GM23248 (cell line): ENCODE measurements at regions not wholly inside any gene's neighbourhood (a gene's known extent, or its start where the extent isn't known, plus 50 kb on each side); places are given as distances from the start of the nearest gene placed in this dataset.
A peak's percentile ranks its signal among the peaks of the same experiment; 100 is the strongest.

Source experiments
- DNase-seq: peaks from one replicate; pipeline ENCODE4 v3.0.0-alpha.2; 2015
- H2AFZ ChIP-seq: fragments of 200-600 bp; sonication (generic); 2 replicates; pipeline ENCODE4 v1.6.1; 2016; ENCODE audit warnings: antibody characterized with exemption
- H3F3A ChIP-seq: fragments of 200-600 bp; sonication (generic); 2 replicates; pipeline ENCODE4 v1.6.1; 2016; ENCODE audit warnings: mild to moderate bottlenecking, antibody characterized with exemption, mixed run types; ENCODE audit not compliant: insufficient read depth
- H3K27ac ChIP-seq: fragments of 200-600 bp; sonication (generic); 2 replicates; pipeline ENCODE4 v1.5.1; 2016; ENCODE audit warnings: mild to moderate bottlenecking
- H3K27me3 ChIP-seq: fragments of 200-600 bp; sonication (generic); replicated peaks from 2 replicates; pipeline ENCODE4 v1.6.1; 2016; ENCODE audit warnings: mild to moderate bottlenecking; ENCODE audit not compliant: insufficient read depth
- H3K36me3 ChIP-seq: fragments of 200-600 bp; sonication (generic); 2 replicates; pipeline ENCODE4 v1.6.1; 2016; ENCODE audit warnings: low read depth, mild to moderate bottlenecking
- H3K4me1 ChIP-seq: fragments of 200-600 bp; sonication (generic); 2 replicates; pipeline ENCODE4 v1.6.1; 2016; ENCODE audit warnings: mild to moderate bottlenecking; ENCODE audit not compliant: insufficient read depth
- H3K4me2 ChIP-seq: fragments of 200-600 bp; sonication (generic); one replicate; pipeline ENCODE4 v1.6.1; 2016; ENCODE audit warnings: mild to moderate bottlenecking; ENCODE audit not compliant: unreplicated experiment
- H3K4me3 ChIP-seq: fragments of 200-600 bp; sonication (generic); 2 replicates; pipeline ENCODE4 v1.5.1; 2016; ENCODE audit warnings: mild to moderate bottlenecking
- H3K79me2 ChIP-seq: fragments of 200-600 bp; sonication (generic); 2 replicates; pipeline ENCODE4 v1.6.1; 2016; ENCODE audit warnings: mild to moderate bottlenecking; ENCODE audit not compliant: insufficient read depth
- H3K9ac ChIP-seq: fragments of 200-600 bp; sonication (generic); 2 replicates; pipeline ENCODE4 v1.6.1; 2016; ENCODE audit warnings: mild to moderate bottlenecking
- H3K9me2 ChIP-seq: fragments of 200-600 bp; sonication (generic); 2 replicates; pipeline ENCODE4 v1.6.1; 2016; ENCODE audit warnings: mixed run types, mild to moderate bottlenecking, moderate library complexity; ENCODE audit not compliant: insufficient read depth
- H3K9me3 ChIP-seq: fragments of 200-600 bp; sonication (generic); one replicate; pipeline ENCODE4 v1.6.1; 2017; ENCODE audit warnings: low read depth
- H4K20me1 ChIP-seq: fragments of 200-600 bp; sonication (generic); 2 replicates; pipeline ENCODE4 v1.6.0; 2016; ENCODE audit not compliant: insufficient read depth
- EZH2 ChIP-seq: fragments of 200-600 bp; sonication (generic); IDR thresholded peaks from 2 replicates; pipeline ENCODE4 v1.6.1; 2018; ENCODE audit warnings: antibody characterized with exemption, mild to moderate bottlenecking; ENCODE audit not compliant: insufficient read depth, poor library complexity, severe bottlenecking
- EZH2phosphoT487 ChIP-seq: fragments of 200-600 bp; sonication (generic); IDR thresholded peaks from 2 replicates; pipeline ENCODE4 v1.6.1; 2018; ENCODE audit warnings: antibody characterized with exemption, moderate library complexity, mild to moderate bottlenecking, low read depth; ENCODE audit not compliant: insufficient read depth
- WGBS, 2 experiments: methylation state at CpG; one replicate each; pipeline ENCODE4 v1.1.6; 2015 to 2017; ENCODE audit warnings: low lambda C conversion rate in 2 of 2, low coverage in 1 of 2; ENCODE audit errors: missing lambda C conversion rate in 2 of 2; 5-methylcytosine and 5-hydroxymethylcytosine counted together
- in situ Hi-C: fragments of 300-500 bp; cut with MboI; formaldehyde crosslinking; loops from 2 replicates; pipeline ENCODE4 v1.15.0; 2020

GRCh38 chr20:60294632-60295031, 336.4 kb downstream of the CDH26 start:
- H3K27ac ChIP-seq, result no peak overlapping the region
- H3K4me3 ChIP-seq, result no peak overlapping the region
- WGBS, 2 experiments, result 65 to 74% methylated on average over 8 of the region's 8 CpGs
- DNase-seq, result no peak
- H2AFZ ChIP-seq, result no peak overlapping the region
- H3K4me1 ChIP-seq, result no peaks in the 10 kb centered on the region
- no peak overlapping the region for H3K9ac ChIP-seq
- in situ Hi-C loops, result no loop called here
- no peaks in the 10 kb centered on the region for H3K9me3 ChIP-seq
- no peaks in the 10 kb centered on the region for H3K79me2 ChIP-seq
- H3K27me3 ChIP-seq, result no peaks in the 10 kb centered on the region
- no peaks in the 10 kb centered on the region for H3K36me3 ChIP-seq
- H4K20me1 ChIP-seq, result no peaks in the 10 kb centered on the region
- TF ChIP-seq EZH2phosphoT487 (no peak), EZH2 (no peak)
- no peak overlapping the region for H3K4me2 ChIP-seq
- H3F3A ChIP-seq, result no peaks in the 10 kb centered on the region
- no peaks in the 10 kb centered on the region for H3K9me2 ChIP-seq

- H3K27me3 ChIP-seq, result no peaks in the 10 kb centered on the region
- H3K4me3 ChIP-seq, result no peak overlapping the region
- H4K20me1 ChIP-seq, result no peaks in the 10 kb centered on the region
- no peak overlapping the region for H3K27ac ChIP-seq
- no peak overlapping the region for H3K4me2 ChIP-seq
- no peaks in the 10 kb centered on the region for H3K9me3 ChIP-seq
- H3K79me2 ChIP-seq, result no peaks in the 10 kb centered on the region
- no peak overlapping the region for H2AFZ ChIP-seq
- no peak overlapping the region for H3K9ac ChIP-seq
- H3K36me3 ChIP-seq, result no peaks in the 10 kb centered on the region
- H3K9me2 ChIP-seq, result no peaks in the 10 kb centered on the region
- DNase-seq, result peak; percentile 5
- H3F3A ChIP-seq, result no peaks in the 10 kb centered on the region
- WGBS, 2 experiments, result 61 to 64% methylated on average over 2 of the region's 2 CpGs
- TF ChIP-seq EZH2, result no peak
- no peak for TF ChIP-seq EZH2phosphoT487
- H3K4me1 ChIP-seq, result no peaks in the 10 kb centered on the region
- in situ Hi-C loops, result no loop called here
Measured at GRCh38 chr20:60295214-60295613, 337.0 kb downstream of the CDH26 start.

GRCh38 chr20:60297649-60298048, 339.4 kb downstream of the CDH26 start:
- H3K27ac ChIP-seq, result no peak overlapping the region
- no peaks in the 10 kb centered on the region for H3K36me3 ChIP-seq
- no peaks in the 10 kb centered on the region for H3K4me1 ChIP-seq
- H3K4me3 ChIP-seq, result no peak overlapping the region
- H3K9me3 ChIP-seq, result no peaks in the 10 kb centered on the region
- H2AFZ ChIP-seq, result no peak overlapping the region
- in situ Hi-C loops, result no loop called here
- TF ChIP-seq EZH2phosphoT487 (no peak), EZH2 (no peak)
- no peak overlapping the region for H3K4me2 ChIP-seq
- DNase-seq, result no peak
- no peaks in the 10 kb centered on the region for H3K27me3 ChIP-seq
- no peaks in the 10 kb centered on the region for H3F3A ChIP-seq
- H3K9me2 ChIP-seq, result no peaks in the 10 kb centered on the region
- H3K79me2 ChIP-seq, result no peaks in the 10 kb centered on the region
- H3K9ac ChIP-seq, result no peak overlapping the region
- WGBS, 2 experiments, result 68 to 77% methylated on average over 9 of the region's 9 CpGs
- H4K20me1 ChIP-seq, result no peaks in the 10 kb centered on the region

GRCh38 chr20:60298647-60299046, 340.4 kb downstream of the CDH26 start:
- Histone ChIP-seq H3K79me2 (no peaks in the 10 kb centered on the region), H3K4me2 (no peak overlapping the region), H3K36me3 (no peaks in the 10 kb centered on the region), H3K9ac (no peak overlapping the region), H3F3A (no peaks in the 10 kb centered on the region), H3K4me1 (no peaks in the 10 kb centered on the region), H3K9me3 (no peaks in the 10 kb centered on the region), H3K9me2 (no peaks in the 10 kb centered on the region), H3K27me3 (no peaks in the 10 kb centered on the region), H2AFZ (no peak overlapping the region), H3K27ac (no peak overlapping the region), H3K4me3 (no peak overlapping the region), H4K20me1 (no peaks in the 10 kb centered on the region)
- in situ Hi-C loops, result no loop called here
- TF ChIP-seq EZH2, result no peak
- no peak for TF ChIP-seq EZH2phosphoT487
- WGBS, 2 experiments, result 44 to 53% methylated on average over 5 of the region's 5 CpGs
- no peak for DNase-seq

GRCh38 chr20:60299951-60300350, 341.7 kb downstream of the CDH26 start:
- TF ChIP-seq EZH2 (no peak), EZH2phosphoT487 (no peak)
- in situ Hi-C loops, result no loop called here
- no peak overlapping the region for H3K9ac ChIP-seq
- no peaks in the 10 kb centered on the region for H3K79me2 ChIP-seq
- no peak overlapping the region for H3K27ac ChIP-seq
- H3K36me3 ChIP-seq, result no peaks in the 10 kb centered on the region
- H3K27me3 ChIP-seq, result no peaks in the 10 kb centered on the region
- H3K9me3 ChIP-seq, result no peaks in the 10 kb centered on the region
- no peak for DNase-seq
- no peaks in the 10 kb centered on the region for H4K20me1 ChIP-seq
- 67 to 71% methylated on average over 12 of the region's 12 CpGs for WGBS, 2 experiments
- no peaks in the 10 kb centered on the region for H3K4me1 ChIP-seq
- H3K4me3 ChIP-seq, result no peak overlapping the region
- no peaks in the 10 kb centered on the region for H3F3A ChIP-seq
- no peak overlapping the region for H2AFZ ChIP-seq
- H3K9me2 ChIP-seq, result no peaks in the 10 kb centered on the region
- H3K4me2 ChIP-seq, result no peak overlapping the region
